Transverse colon (tissue), 4 donors: ENCODE measurements at regions not wholly inside any gene's neighbourhood (a gene's known extent, or its start where the extent isn't known, plus 50 kb on each side); places are given as distances from the start of the nearest gene placed in this dataset.

Experiments
- DNase-seq: peaks from one replicate; pipeline ENCODE4 v3.0.0-alpha.2; 2019
- H3K27ac ChIP-seq, 4 donors: fragments of 200-600 bp; sonication (generic); 2 replicates each; pipeline ENCODE4 v1.5.1; 2016 to 2018; ENCODE audit warnings: inconsistent platforms in 4 of 4
- H3K27me3 ChIP-seq: fragments of 200-600 bp; sonication (generic); 2 replicates; pipeline ENCODE4 v1.5.1; 2017; ENCODE audit warnings: inconsistent platforms
- H3K36me3 ChIP-seq, 4 donors: fragments of 200-600 bp; sonication (generic); 2 replicates each; pipeline ENCODE4 v1.5.1; 2017 to 2019; ENCODE audit warnings: inconsistent platforms in 4 of 4
- H3K4me1 ChIP-seq, 4 donors: fragments of 200-600 bp; sonication (generic); 2 replicates each; pipeline ENCODE4 v1.5.1; 2017 to 2020; ENCODE audit warnings: inconsistent platforms in 4 of 4
- H3K4me3 ChIP-seq, 4 donors: fragments of 200-600 bp; sonication (generic); 1 replicate in 1 of 4; 2 replicates in 3 of 4; pipeline versions ENCODE4 v1.5.1 to v1.6.1; 2017 to 2019; ENCODE audit warnings: inconsistent platforms in 4 of 4
- H3K9me3 ChIP-seq, 2 donors: fragments of 200-600 bp; sonication (generic); 2 replicates each; pipeline ENCODE4 v1.5.1; 2017 to 2019; ENCODE audit warnings: inconsistent platforms in 2 of 2
- EP300 ChIP-seq: sonication (generic); formaldehyde crosslinking; IDR thresholded peaks from one replicate; pipeline ENCODE4 v1.6.1; 2017; ENCODE audit warnings: antibody characterized with exemption, low read depth
- POLR2A ChIP-seq: fragments of 450-650 bp; IDR thresholded peaks from one replicate; pipeline ENCODE4 v1.6.1; 2016; ENCODE audit warnings: antibody characterized with exemption, mild to moderate bottlenecking, moderate library complexity
- POLR2AphosphoS5 ChIP-seq, 3 donors: sonication (generic); formaldehyde crosslinking; IDR thresholded peaks; one replicate each; pipeline ENCODE4 v1.6.1; 2016; ENCODE audit warnings: antibody characterized with exemption in 3 of 3
- WGBS, 2 donors: methylation state at CpG; one replicate each; pipeline ENCODE4 v1.1.5; 2018; ENCODE audit warnings: low coverage in 1 of 2; 5-methylcytosine and 5-hydroxymethylcytosine counted together
- in situ Hi-C, 4 donors: fragments of 200-750 bp; cut with MboI; loops; one replicate each; pipeline versions ENCODE4 v1.15.0 to v1.15.1; 2017; ENCODE audit warnings: low sequenced_read_pairs in 3 of 4, low pct_ligation_motif_present in 1 of 4, low pct_unique_long_range_greater_than_20kb in 1 of 4
- intact Hi-C: fragments of 100-400 bp; cut with DNase I; formaldehyde crosslinking; loops from one replicate; pipeline ENCODE4 v1.15.1; 2023; ENCODE audit warnings: low total_unique reads
- TF ChIP-seq, protein P1 (sequence below), 5 experiments: fragments of 200-600 bp in 3 of 5; fragments of 450-650 bp in 2 of 5; sonication (generic) in 3 of 5; IDR thresholded peaks; 1 replicate in 2 of 5; 2 replicates in 3 of 5; pipeline ENCODE4 v1.5.1; 2016 to 2017; ENCODE audit warnings: antibody characterized with exemption in 5 of 5, inconsistent platforms in 3 of 5, mild to moderate bottlenecking in 2 of 5, moderate library complexity in 1 of 5

GRCh38 chr2:163987175-163987940 is 251.6 kb upstream of the FIGN start:
- in situ Hi-C loops = no loop called here
- intact Hi-C loops = no loop called here
- no peaks in the 10 kb centered on the region for H3K27me3 ChIP-seq
- H3K36me3 ChIP-seq = no peaks in the 10 kb centered on the region
- H3K27ac ChIP-seq = no peak overlapping the region
- no peaks in the 10 kb centered on the region for H3K4me1 ChIP-seq
- no peak for DNase-seq
- H3K4me3 ChIP-seq = no peak overlapping the region
- TF ChIP-seq POLR2A (no peak), POLR2AphosphoS5 (IDR thresholded peaks at IDR 0.05) (no peak), EP300 (no peak)
- TF ChIP-seq, protein P1, sequence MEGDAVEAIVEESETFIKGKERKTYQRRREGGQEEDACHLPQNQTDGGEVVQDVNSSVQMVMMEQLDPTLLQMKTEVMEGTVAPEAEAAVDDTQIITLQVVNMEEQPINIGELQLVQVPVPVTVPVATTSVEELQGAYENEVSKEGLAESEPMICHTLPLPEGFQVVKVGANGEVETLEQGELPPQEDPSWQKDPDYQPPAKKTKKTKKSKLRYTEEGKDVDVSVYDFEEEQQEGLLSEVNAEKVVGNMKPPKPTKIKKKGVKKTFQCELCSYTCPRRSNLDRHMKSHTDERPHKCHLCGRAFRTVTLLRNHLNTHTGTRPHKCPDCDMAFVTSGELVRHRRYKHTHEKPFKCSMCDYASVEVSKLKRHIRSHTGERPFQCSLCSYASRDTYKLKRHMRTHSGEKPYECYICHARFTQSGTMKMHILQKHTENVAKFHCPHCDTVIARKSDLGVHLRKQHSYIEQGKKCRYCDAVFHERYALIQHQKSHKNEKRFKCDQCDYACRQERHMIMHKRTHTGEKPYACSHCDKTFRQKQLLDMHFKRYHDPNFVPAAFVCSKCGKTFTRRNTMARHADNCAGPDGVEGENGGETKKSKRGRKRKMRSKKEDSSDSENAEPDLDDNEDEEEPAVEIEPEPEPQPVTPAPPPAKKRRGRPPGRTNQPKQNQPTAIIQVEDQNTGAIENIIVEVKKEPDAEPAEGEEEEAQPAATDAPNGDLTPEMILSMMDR (IDR thresholded peaks at IDR 0.05) = no peak
- WGBS, 2 donors = 84% methylated on average over 6 of the region's 6 CpGs
- no peaks in the 10 kb centered on the region for H3K9me3 ChIP-seq

DNA sequence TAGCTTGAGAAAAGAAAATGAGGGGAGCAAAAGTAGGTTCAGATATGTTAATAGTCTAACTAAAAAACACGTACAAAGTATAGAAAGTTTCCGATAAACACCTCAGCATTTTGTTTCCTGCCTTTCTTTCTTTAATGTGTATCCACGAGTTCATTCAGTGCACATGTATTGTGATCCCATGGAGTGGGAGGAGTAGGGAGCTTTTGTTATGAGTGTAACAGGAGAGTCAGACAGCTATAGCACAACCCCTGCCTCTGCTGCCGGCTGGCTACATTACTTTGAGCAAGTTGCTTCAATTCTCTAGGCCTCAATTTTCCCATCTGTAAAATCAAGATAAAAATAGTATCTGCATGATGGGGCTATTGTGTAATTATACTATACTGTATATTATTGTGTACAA is 249.2 kb upstream of the FIGN start:
- Histone ChIP-seq H3K4me3 (no peak overlapping the region), H3K4me1 (no peaks in the 10 kb centered on the region), H3K27me3 (no peaks in the 10 kb centered on the region), H3K9me3 (no peaks in the 10 kb centered on the region), H3K36me3 (no peaks in the 10 kb centered on the region), H3K27ac (no peak overlapping the region)
- TF ChIP-seq POLR2A (no peak), POLR2AphosphoS5 (IDR thresholded peaks at IDR 0.05) (no peak), EP300 (no peak)
- TF ChIP-seq, protein P1 (IDR thresholded peaks at IDR 0.05) = no peak
- 71 to 75% methylated on average over 4 of the region's 4 CpGs for WGBS, 2 donors
- in situ Hi-C loops (no loop called here), intact Hi-C loops (no loop called here)
- no peak for DNase-seq

- no peaks in the 10 kb centered on the region for H3K4me1 ChIP-seq
- no peaks in the 10 kb centered on the region for H3K36me3 ChIP-seq
- intact Hi-C loops (no loop called here), in situ Hi-C loops (no loop called here)
- 38 to 64% methylated on average over 2 of the region's 2 CpGs for WGBS, 2 donors
- no peak overlapping the region for H3K27ac ChIP-seq
- no peak for DNase-seq
- H3K9me3 ChIP-seq = no peaks in the 10 kb centered on the region
- H3K27me3 ChIP-seq = no peaks in the 10 kb centered on the region
- no peak for TF ChIP-seq EP300
- TF ChIP-seq POLR2A = no peak
- TF ChIP-seq, protein P1 (IDR thresholded peaks at IDR 0.05) = no peak
- TF ChIP-seq POLR2AphosphoS5 (IDR thresholded peaks at IDR 0.05) = no peak
- no peak overlapping the region for H3K4me3 ChIP-seq
Observed at GRCh38 chr2:163983911-163984310, 248.1 kb upstream of the FIGN start.

DNA sequence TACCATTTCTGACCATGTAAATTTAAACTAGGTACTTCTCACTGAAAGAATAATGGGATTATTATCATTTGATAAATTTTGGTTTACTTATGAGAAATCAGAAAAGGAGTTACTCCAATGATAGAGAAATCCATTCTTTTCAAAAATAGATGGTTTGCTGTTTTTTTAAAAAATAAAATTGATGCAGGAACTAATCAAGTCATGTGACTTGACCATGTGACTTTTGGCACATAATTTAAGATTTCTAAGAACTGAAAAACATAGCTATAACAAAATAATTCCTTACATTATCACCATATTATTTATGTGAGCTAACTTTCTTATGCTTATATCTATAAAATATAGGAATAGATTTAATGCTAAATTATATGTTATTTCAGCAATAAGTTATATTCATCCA is 247.1 kb upstream of the FIGN start:
- Histone ChIP-seq H3K27ac (no peak overlapping the region), H3K27me3 (no peaks in the 10 kb centered on the region), H3K4me1 (no peaks in the 10 kb centered on the region), H3K4me3 (no peak overlapping the region), H3K36me3 (no peaks in the 10 kb centered on the region), H3K9me3 (no peaks in the 10 kb centered on the region)
- in situ Hi-C loops = no loop called here
- DNase-seq = no peak
- intact Hi-C loops = no loop called here
- TF ChIP-seq EP300 (no peak), POLR2AphosphoS5 (IDR thresholded peaks at IDR 0.05) (no peak), POLR2A (no peak)
- TF ChIP-seq, protein P1 (IDR thresholded peaks at IDR 0.05) = no peak
